Breast epithelium (tissue), 3 donors: ENCODE measurements at regions not wholly inside any gene's neighbourhood (a gene's known extent, or its start where the extent isn't known, plus 50 kb on each side); places are given as distances from the start of the nearest gene placed in this dataset.

ENCODE experiments used
- POLR2A ChIP-seq: fragments of 450-650 bp; IDR thresholded peaks from one replicate; pipeline ENCODE4 v1.6.1; 2016; ENCODE audit warnings: antibody characterized with exemption, mild to moderate bottlenecking, moderate library complexity
- TF ChIP-seq, protein P1 (sequence below), 3 donors: fragments of 450-650 bp; IDR thresholded peaks; one replicate each; pipeline ENCODE4 v1.5.1; 2016 to 2017; ENCODE audit warnings: antibody characterized with exemption in 3 of 3, mild to moderate bottlenecking in 3 of 3, moderate library complexity in 3 of 3

DNA sequence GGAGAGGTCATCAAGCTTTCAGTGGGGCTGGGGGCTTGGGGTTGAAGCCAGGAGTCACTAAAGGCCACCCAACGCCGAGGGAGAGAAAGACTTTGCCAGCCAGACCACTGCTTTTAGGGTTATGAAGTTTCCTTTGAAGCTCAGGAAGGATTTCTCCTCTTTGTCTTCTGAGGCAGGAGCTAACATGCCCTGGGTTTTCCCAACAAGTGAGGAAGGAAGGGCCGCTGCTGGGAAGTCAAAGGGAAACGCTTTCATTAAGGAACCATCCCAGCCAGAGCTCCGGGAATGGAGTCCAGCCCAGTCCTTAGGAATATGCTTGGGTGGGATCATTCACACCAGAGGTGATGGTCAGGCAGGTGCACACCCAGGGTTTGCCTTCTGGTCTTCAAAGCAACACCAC, 436.9 kb downstream of the PRDM2 start:
- TF ChIP-seq POLR2A, result no peak
- TF ChIP-seq, protein P1, sequence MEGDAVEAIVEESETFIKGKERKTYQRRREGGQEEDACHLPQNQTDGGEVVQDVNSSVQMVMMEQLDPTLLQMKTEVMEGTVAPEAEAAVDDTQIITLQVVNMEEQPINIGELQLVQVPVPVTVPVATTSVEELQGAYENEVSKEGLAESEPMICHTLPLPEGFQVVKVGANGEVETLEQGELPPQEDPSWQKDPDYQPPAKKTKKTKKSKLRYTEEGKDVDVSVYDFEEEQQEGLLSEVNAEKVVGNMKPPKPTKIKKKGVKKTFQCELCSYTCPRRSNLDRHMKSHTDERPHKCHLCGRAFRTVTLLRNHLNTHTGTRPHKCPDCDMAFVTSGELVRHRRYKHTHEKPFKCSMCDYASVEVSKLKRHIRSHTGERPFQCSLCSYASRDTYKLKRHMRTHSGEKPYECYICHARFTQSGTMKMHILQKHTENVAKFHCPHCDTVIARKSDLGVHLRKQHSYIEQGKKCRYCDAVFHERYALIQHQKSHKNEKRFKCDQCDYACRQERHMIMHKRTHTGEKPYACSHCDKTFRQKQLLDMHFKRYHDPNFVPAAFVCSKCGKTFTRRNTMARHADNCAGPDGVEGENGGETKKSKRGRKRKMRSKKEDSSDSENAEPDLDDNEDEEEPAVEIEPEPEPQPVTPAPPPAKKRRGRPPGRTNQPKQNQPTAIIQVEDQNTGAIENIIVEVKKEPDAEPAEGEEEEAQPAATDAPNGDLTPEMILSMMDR (IDR thresholded peaks at IDR 0.05), result no peak
